HepG2 (cell line): ENCODE measurements at regions not wholly inside any gene's neighbourhood (a gene's known extent, or its start where the extent isn't known, plus 50 kb on each side); places are given as distances from the start of the nearest gene placed in this dataset.
"Not testable (repeated sequence)": the region's sequence is repeated elsewhere in the genome, so short reads cannot be mapped to it uniquely, and the experiment has no call there.

ENCODE experiments used
- CHD2 ChIP-seq: IDR thresholded peaks from 2 replicates; pipeline ENCODE4 v1.6.1; 2011; ENCODE audit warnings: low read depth, low read length, improper control_type of control experiment
- NR2F1 ChIP-seq, 2 experiments: fragments of 450-650 bp in 1 of 2; formaldehyde crosslinking in 1 of 2; IDR thresholded peaks; 2 replicates each; pipeline versions ENCODE4 v1.5.0 to v1.6.1; 2016 to 2020; ENCODE audit warnings: mild to moderate bottlenecking in 1 of 2, missing compliant biosample characterization in 1 of 2, missing genetic modification reagents in 1 of 2, moderate library complexity in 1 of 2
- POLR2AphosphoS5 ChIP-seq: IDR thresholded peaks from 2 replicates; pipeline ENCODE4 v1.6.1; 2012; ENCODE audit warnings: low read depth, low read length
- RAD21 ChIP-seq: fragments of 450-650 bp; formaldehyde crosslinking; IDR thresholded peaks from 2 replicates; pipeline ENCODE4 v1.5.0; 2020; ENCODE audit warnings: mild to moderate bottlenecking
- RFX1 ChIP-seq: fragments of 450-650 bp; IDR thresholded peaks from 2 replicates; pipeline ENCODE4 v1.6.1; 2017
- SNRNP70 ChIP-seq: fragments of 200-400 bp; formaldehyde crosslinking; IDR thresholded peaks from 2 replicates; pipeline ENCODE4 v1.6.1; 2017; ENCODE audit warnings: mild to moderate bottlenecking, low read depth, low read length, moderate library complexity
- ZC3H13 ChIP-seq: sonication (generic); formaldehyde crosslinking; IDR thresholded peaks from 2 replicates; pipeline ENCODE4 v1.8.1; 2023; ENCODE audit warnings: mild to moderate bottlenecking, missing genetic modification reagents, moderate library complexity
- ZKSCAN8 ChIP-seq: IDR thresholded peaks from 2 replicates; pipeline ENCODE4 v1.6.1; 2016; ENCODE audit warnings: borderline replicate concordance, missing genetic modification reagents, missing compliant biosample characterization
- ZNF10 ChIP-seq: sonication (generic); formaldehyde crosslinking; IDR thresholded peaks from 2 replicates; pipeline ENCODE4 v1.4.0; 2020; ENCODE audit warnings: mild to moderate bottlenecking, low read depth, missing genetic modification reagents, borderline replicate concordance
- ZNF318 ChIP-seq: sonication (generic); formaldehyde crosslinking; IDR thresholded peaks from 2 replicates; pipeline ENCODE4 v1.4.0; 2020; ENCODE audit warnings: mild to moderate bottlenecking, missing genetic modification reagents
- ZNF503 ChIP-seq: sonication (generic); formaldehyde crosslinking; IDR thresholded peaks from 2 replicates; pipeline ENCODE4 v1.4.0; 2020; ENCODE audit warnings: missing genetic modification reagents
- ZNF780A ChIP-seq: sonication (generic); formaldehyde crosslinking; IDR thresholded peaks from 2 replicates; pipeline ENCODE4 v1.8.0; 2022; ENCODE audit warnings: mild to moderate bottlenecking, missing genetic modification reagents, moderate library complexity
- TF ChIP-seq, protein P1 (sequence below): sonication (generic); formaldehyde crosslinking; IDR thresholded peaks from 2 replicates; pipeline ENCODE4 v1.4.0; 2020; ENCODE audit warnings: missing genetic modification reagents; ENCODE audit errors: not compliant biosample characterization
- TF ChIP-seq, protein P2 (sequence below): sonication (generic); formaldehyde crosslinking; IDR thresholded peaks from 2 replicates; pipeline ENCODE4 v1.5.0; 2020; ENCODE audit warnings: mild to moderate bottlenecking, missing genetic modification reagents, moderate library complexity

DNA sequence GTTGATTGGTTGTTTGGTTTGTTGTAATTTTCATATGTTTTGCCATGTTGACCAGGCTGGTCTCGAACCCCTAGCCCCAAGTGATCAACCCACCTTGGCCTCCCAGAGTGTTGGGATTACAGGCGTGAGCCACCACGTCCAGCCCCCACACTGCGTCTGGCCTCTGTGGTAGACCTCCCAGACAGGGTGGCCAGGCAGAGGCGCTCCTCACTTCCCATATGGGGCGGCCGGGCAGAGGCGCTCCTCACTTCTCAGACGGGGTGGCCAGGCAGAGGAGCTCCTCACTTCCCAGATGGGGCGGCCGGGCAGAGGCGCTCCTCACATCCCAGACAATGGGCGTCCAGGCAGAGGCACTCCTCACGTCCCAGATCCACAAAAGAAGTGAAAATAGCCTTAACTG lies 242.6 kb downstream of the FOXD4L6 start:
- TF ChIP-seq ZNF10 (CRISPR knock-in tag); RFX1; POLR2AphosphoS5; ZNF780A (CRISPR knock-in tag); RAD21 (CRISPR knock-in tag); SNRNP70; ZC3H13; ZNF318; ZNF503 (CRISPR knock-in tag); ZKSCAN8 (CRISPR knock-in tag); CHD2; NR2F1 (CRISPR knock-in tag; IDR thresholded peaks at IDR 0.05): not testable (repeated sequence)
- TF ChIP-seq, protein P1, sequence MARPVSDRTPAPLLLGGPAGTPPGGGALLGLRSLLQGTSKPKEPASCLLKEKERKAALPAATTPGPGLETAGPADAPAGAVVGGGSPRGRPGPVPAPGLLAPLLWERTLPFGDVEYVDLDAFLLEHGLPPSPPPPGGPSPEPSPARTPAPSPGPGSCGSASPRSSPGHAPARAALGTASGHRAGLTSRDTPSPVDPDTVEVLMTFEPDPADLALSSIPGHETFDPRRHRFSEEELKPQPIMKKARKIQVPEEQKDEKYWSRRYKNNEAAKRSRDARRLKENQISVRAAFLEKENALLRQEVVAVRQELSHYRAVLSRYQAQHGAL (CRISPR knock-in tag), result not testable (repeated sequence)
- TF ChIP-seq, protein P2, sequence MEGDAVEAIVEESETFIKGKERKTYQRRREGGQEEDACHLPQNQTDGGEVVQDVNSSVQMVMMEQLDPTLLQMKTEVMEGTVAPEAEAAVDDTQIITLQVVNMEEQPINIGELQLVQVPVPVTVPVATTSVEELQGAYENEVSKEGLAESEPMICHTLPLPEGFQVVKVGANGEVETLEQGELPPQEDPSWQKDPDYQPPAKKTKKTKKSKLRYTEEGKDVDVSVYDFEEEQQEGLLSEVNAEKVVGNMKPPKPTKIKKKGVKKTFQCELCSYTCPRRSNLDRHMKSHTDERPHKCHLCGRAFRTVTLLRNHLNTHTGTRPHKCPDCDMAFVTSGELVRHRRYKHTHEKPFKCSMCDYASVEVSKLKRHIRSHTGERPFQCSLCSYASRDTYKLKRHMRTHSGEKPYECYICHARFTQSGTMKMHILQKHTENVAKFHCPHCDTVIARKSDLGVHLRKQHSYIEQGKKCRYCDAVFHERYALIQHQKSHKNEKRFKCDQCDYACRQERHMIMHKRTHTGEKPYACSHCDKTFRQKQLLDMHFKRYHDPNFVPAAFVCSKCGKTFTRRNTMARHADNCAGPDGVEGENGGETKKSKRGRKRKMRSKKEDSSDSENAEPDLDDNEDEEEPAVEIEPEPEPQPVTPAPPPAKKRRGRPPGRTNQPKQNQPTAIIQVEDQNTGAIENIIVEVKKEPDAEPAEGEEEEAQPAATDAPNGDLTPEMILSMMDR (CRISPR knock-in tag), result not testable (repeated sequence)
